ENCODE measurements at regions not wholly inside any gene's neighbourhood (a gene's known extent, or its start where the extent isn't known, plus 50 kb on each side); places are given as distances from the start of the nearest gene placed in this dataset.

DNA sequence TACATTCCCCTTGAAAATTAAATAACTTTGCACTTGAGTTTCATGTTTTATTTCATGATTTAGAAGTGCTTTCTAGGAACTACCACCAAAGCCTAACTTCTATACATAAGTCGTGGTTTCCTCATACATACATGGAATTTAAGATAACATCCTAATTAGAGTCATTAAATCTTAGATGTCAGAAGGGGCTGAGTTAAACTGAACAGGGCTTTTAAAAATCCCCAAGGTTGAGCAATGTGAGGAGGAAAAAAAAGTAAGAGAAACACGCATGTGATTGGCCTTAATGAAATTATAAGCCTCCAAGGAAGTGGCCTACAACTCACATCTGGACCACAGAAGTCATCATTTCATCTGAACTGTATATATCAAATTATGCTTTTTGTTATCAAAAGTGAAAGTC lies 303.1 kb upstream of the SEMA6D start:
- H3K9me1 ChIP-seq (ENCODE audit: insufficient read depth, low read length) = no peaks in the 10 kb centered on the region
- no peak overlapping the region for H4K8ac ChIP-seq (ENCODE audit: low read depth in 2 of 2, low read length in 2 of 2)
- no peak overlapping the region for H3K56ac ChIP-seq (ENCODE audit: extremely low read depth, insufficient read depth, low read length)
- peak overlapping the region; percentile 50; the same call in 1 of the 2 replicates for H3K23ac ChIP-seq (ENCODE audit: low read depth, low read length)
- H2BK5ac ChIP-seq (ENCODE audit: low read depth, low read length, poor library complexity, severe bottlenecking) = no peak overlapping the region
- H3K4me1 ChIP-seq (ENCODE audit: control insufficient read depth, insufficient read depth, low read length) = peaks cover 15% of the 10 kb centered on the region
- H2BK120ac ChIP-seq (ENCODE audit: low read depth, low read length) = peak overlapping the region; percentile 70; the same call in 1 of the 2 replicates
- CTCF ChIA-PET = no interaction called here
- H2AK9ac ChIP-seq (replicated peaks; ENCODE audit: low read depth, low read length, poor library complexity) = no peak overlapping the region
- no peak overlapping the region for H3K4me3 ChIP-seq (ENCODE audit: insufficient read depth, low read depth, low read length)
- H4K5ac ChIP-seq (ENCODE audit: low read depth, low read length) = no peak overlapping the region
- no peak overlapping the region; the same call in 1 of the 2 replicates for H4K91ac ChIP-seq (ENCODE audit: insufficient read depth, low read depth, low read length)
- ATAC-seq (ENCODE audit: low read depth) = no peak
- no CpG with 5 or more reads among the region's 2 CpGs for WGBS, 2 experiments (ENCODE audit: extremely low coverage in 2 of 2, insufficient read length in 1 of 2)
- H3K14ac ChIP-seq (replicated peaks; ENCODE audit: low read depth, low read length) = peak overlapping the region; percentile 55
- no peak overlapping the region for H2AFZ ChIP-seq (replicated peaks; ENCODE audit: low read length, poor library complexity)
- H2AK5ac ChIP-seq (ENCODE audit: low read depth, low read length) = no peak overlapping the region
- no peak overlapping the region for H2BK15ac ChIP-seq (ENCODE audit: low read depth, low read length)
- no peaks in the 10 kb centered on the region for H3K27me3 ChIP-seq (ENCODE audit: control insufficient read depth, insufficient read depth, low read length)
- BruUV-seq (replicated peaks) = no TSS peak
- DNase-seq = no peak
- no peaks in the 10 kb centered on the region for H3K36me3 ChIP-seq (ENCODE audit: control insufficient read depth, insufficient read depth, low read length)
- in situ Hi-C loops (cut with MboI; ENCODE audit: low sequenced_read_pairs) = no loop called here
- TF ChIP-seq, protein P1, sequence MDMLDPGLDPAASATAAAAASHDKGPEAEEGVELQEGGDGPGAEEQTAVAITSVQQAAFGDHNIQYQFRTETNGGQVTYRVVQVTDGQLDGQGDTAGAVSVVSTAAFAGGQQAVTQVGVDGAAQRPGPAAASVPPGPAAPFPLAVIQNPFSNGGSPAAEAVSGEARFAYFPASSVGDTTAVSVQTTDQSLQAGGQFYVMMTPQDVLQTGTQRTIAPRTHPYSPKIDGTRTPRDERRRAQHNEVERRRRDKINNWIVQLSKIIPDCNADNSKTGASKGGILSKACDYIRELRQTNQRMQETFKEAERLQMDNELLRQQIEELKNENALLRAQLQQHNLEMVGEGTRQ (IDR thresholded peaks at IDR 0.05; ENCODE audit: low read depth, low read length) = no peak
- TF ChIP-seq NFE2L2 (IDR thresholded peaks at IDR 0.05; ENCODE audit: low read depth, low read length) (no peak), FOS (IDR thresholded peaks at IDR 0.05; ENCODE audit: low read depth, low read length) (no peak)
- H4K20me1 ChIP-seq (ENCODE audit: insufficient read depth, low read length) = no peaks in the 10 kb centered on the region
- H2BK20ac ChIP-seq (ENCODE audit: low read depth, low read length) = peak overlapping the region; percentile 76
- dilution Hi-C loops (cut with HindIII; ENCODE audit: low sequenced_read_pairs, unreplicated experiment) = no loop called here
- POLR2A ChIA-PET (ENCODE audit: unreplicated experiment) = no interaction called here
- H3K4me2 ChIP-seq (ENCODE audit: low read depth, low read length) = no peak overlapping the region
- H3K18ac ChIP-seq (ENCODE audit: low read depth, low read length) = no peak overlapping the region
- no peaks in the 10 kb centered on the region for H3K79me1 ChIP-seq (ENCODE audit: low read depth in 1 of 2, low read length in 2 of 2)
- H3K9ac ChIP-seq (ENCODE audit: low read depth, low read length) = no peak overlapping the region
- intact Hi-C loops (cut with micrococcal nuclease) = no loop called here
- H3K9me3 ChIP-seq (ENCODE audit: control insufficient read depth, insufficient read depth, low read length) = no peaks in the 10 kb centered on the region
- no peak overlapping the region for H3K27ac ChIP-seq (ENCODE audit: insufficient read depth, low read length)
- H3K4ac ChIP-seq (ENCODE audit: low read depth, low read length) = peak overlapping the region; percentile 37; the same call in 1 of the 2 replicates

Data from IMR-90 (cell line).